ENCODE measurements at regions not wholly inside any gene's neighbourhood (a gene's known extent, or its start where the extent isn't known, plus 50 kb on each side); places are given as distances from the start of the nearest gene placed in this dataset.

- ChIA-PET RAD21 (ENCODE audit: low non-redundant PET in 1 of 2, low total read pairs in 2 of 2, uncharacterized antibody in 2 of 2, unreplicated experiment in 2 of 2) (no interaction called here), CTCF (no interaction called here)
These were observed 196.5 kb downstream of the NUAK1 start for GRCh38 chr12:105942281-105942680.

GRCh38 chr12:105943525-105943924, 195.2 kb downstream of the NUAK1 start:
- no peaks in the 10 kb centered on the region for H3K79me2 ChIP-seq (ENCODE audit: insufficient read depth, low read length)
- H3K27me3 ChIP-seq (ENCODE audit: insufficient read depth, low read length), result 0 out of 2 replicates have a peak, but pooled peaks cover 10% of the 10 kb centered on the region
- H3K4me2 ChIP-seq (ENCODE audit: low read length), result no peak overlapping the region
- TF ChIP-seq ELF1 (IDR thresholded peaks at IDR 0.05; ENCODE audit: borderline replicate concordance, low read depth) (no peak), CBX3 (IDR thresholded peaks at IDR 0.05; ENCODE audit: low read depth) (no peak)
- no peaks in the 10 kb centered on the region for H3K4me1 ChIP-seq (ENCODE audit: control insufficient read depth in 1 of 2, insufficient read depth in 2 of 2, low read length in 2 of 2)
- ChIA-PET CTCF (no interaction called here), RAD21 (ENCODE audit: low non-redundant PET in 1 of 2, low total read pairs in 2 of 2, uncharacterized antibody in 2 of 2, unreplicated experiment in 2 of 2) (no interaction called here), POLR2A (no interaction called here)
- H3K36me3 ChIP-seq (ENCODE audit: control insufficient read depth in 1 of 2, insufficient read depth in 2 of 2, low read length in 2 of 2), result no peaks in the 10 kb centered on the region
- H3K4me3 ChIP-seq (replicated peaks in 1 of 2; ENCODE audit: low read depth in 1 of 2, low read length in 2 of 2), result no peak overlapping the region
- BruUV-seq (replicated peaks), result no TSS peak
- DNase-seq (ENCODE audit: low read depth, low spot score), result no peak
- H3K27ac ChIP-seq (ENCODE audit: low read depth, low read length), result no peak overlapping the region
- H4K20me1 ChIP-seq (ENCODE audit: insufficient read depth), result no peaks in the 10 kb centered on the region
- no peak for ATAC-seq
- H3K9ac ChIP-seq (ENCODE audit: low read length), result no peak overlapping the region
- no peak overlapping the region for H2AFZ ChIP-seq (ENCODE audit: low read depth, low read length, poor library complexity, severe bottlenecking)
- no peaks in the 10 kb centered on the region for H3K9me3 ChIP-seq (ENCODE audit: control insufficient read depth in 1 of 2, insufficient read depth in 1 of 2, low read depth in 1 of 2, low read length in 2 of 2)
- no peaks in the 10 kb centered on the region for H3K9me2 ChIP-seq (ENCODE audit: insufficient read depth)
- intact Hi-C loops (cut with micrococcal nuclease), result no loop called here

More at GRCh38 chr12:105942281-105942680, 196.5 kb downstream of the NUAK1 start:
- Histone ChIP-seq H3K4me3 (replicated peaks in 1 of 2; ENCODE audit: low read depth in 1 of 2, low read length in 2 of 2) (no peak overlapping the region), H3K9ac (ENCODE audit: low read length) (no peak overlapping the region), H3K4me1 (ENCODE audit: control insufficient read depth in 1 of 2, insufficient read depth in 2 of 2, low read length in 2 of 2) (no peaks in the 10 kb centered on the region), H3K36me3 (ENCODE audit: control insufficient read depth in 1 of 2, insufficient read depth in 2 of 2, low read length in 2 of 2) (no peaks in the 10 kb centered on the region), H3K9me3 (ENCODE audit: control insufficient read depth in 1 of 2, insufficient read depth in 1 of 2, low read depth in 1 of 2, low read length in 2 of 2) (no peaks in the 10 kb centered on the region), H3K27ac (ENCODE audit: low read depth, low read length) (no peak overlapping the region), H2AFZ (ENCODE audit: low read depth, low read length, poor library complexity, severe bottlenecking) (no peak overlapping the region), H3K27me3 (ENCODE audit: insufficient read depth, low read length) (0 out of 2 replicates have a peak, but pooled peaks cover 11% of the 10 kb centered on the region), H3K4me2 (ENCODE audit: low read length) (no peak overlapping the region), H3K9me2 (ENCODE audit: insufficient read depth) (no peaks in the 10 kb centered on the region), H4K20me1 (ENCODE audit: insufficient read depth) (no peaks in the 10 kb centered on the region), H3K79me2 (ENCODE audit: insufficient read depth, low read length) (no peaks in the 10 kb centered on the region)
- DNase-seq (ENCODE audit: low read depth, low spot score) (no peak), ATAC-seq (no peak)
- BruUV-seq (replicated peaks), result no TSS peak
- TF ChIP-seq YY1 (IDR thresholded peaks at IDR 0.05; ENCODE audit: extremely low read depth, insufficient replicate concordance, low read depth, low read length) (no peak), SRF (IDR thresholded peaks at IDR 0.05; ENCODE audit: low read depth) (no peak), RAD21 (IDR thresholded peaks at IDR 0.05; ENCODE audit: low read depth) (no peak), JUND (IDR thresholded peaks at IDR 0.05) (no peak), CTCF (IDR thresholded peaks at IDR 0.05 in 2 of 3, conservative IDR thresholded peaks at IDR 0.05 in 1 of 3; ENCODE audit: borderline replicate concordance in 1 of 3, insufficient read depth in 1 of 3, low read depth in 2 of 3, low read length in 2 of 3) (no peak), CEBPB (IDR thresholded peaks at IDR 0.05; ENCODE audit: low read depth) (no peak)
- intact Hi-C loops (cut with micrococcal nuclease), result no loop called here
- POLR2A ChIA-PET, result no interaction called here
